ENCODE measurements at regions not wholly inside any gene's neighbourhood (a gene's known extent, or its start where the extent isn't known, plus 50 kb on each side); places are given as distances from the start of the nearest gene placed in this dataset.

DNA sequence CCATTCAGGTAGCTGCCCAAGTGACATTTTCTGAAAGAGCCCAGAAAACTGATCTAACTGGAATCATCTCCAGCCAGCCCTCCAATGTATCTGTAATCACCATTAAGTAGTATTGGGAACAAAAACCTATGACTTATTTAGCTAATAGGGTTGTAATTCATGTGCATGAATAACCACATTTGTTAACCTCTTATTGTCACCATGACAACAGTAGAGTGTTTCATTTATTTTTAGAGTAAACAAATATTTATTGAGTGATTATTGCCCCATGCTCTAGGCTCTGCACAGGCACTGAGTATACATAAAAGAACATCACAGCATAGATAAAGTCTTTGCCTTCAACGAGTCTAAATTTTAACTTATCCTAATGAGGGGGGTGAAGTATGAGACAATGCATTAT lies 265.4 kb upstream of the UBE2E3 start:
- TF ChIP-seq, protein P1, sequence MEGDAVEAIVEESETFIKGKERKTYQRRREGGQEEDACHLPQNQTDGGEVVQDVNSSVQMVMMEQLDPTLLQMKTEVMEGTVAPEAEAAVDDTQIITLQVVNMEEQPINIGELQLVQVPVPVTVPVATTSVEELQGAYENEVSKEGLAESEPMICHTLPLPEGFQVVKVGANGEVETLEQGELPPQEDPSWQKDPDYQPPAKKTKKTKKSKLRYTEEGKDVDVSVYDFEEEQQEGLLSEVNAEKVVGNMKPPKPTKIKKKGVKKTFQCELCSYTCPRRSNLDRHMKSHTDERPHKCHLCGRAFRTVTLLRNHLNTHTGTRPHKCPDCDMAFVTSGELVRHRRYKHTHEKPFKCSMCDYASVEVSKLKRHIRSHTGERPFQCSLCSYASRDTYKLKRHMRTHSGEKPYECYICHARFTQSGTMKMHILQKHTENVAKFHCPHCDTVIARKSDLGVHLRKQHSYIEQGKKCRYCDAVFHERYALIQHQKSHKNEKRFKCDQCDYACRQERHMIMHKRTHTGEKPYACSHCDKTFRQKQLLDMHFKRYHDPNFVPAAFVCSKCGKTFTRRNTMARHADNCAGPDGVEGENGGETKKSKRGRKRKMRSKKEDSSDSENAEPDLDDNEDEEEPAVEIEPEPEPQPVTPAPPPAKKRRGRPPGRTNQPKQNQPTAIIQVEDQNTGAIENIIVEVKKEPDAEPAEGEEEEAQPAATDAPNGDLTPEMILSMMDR (IDR thresholded peaks at IDR 0.05), result no peak
- no peak for TF ChIP-seq POLR2A (IDR thresholded peaks at IDR 0.05)

Data from lower leg skin (tissue), 3 donors.